Effector memory CD4-positive, alpha-beta T cell (primary cell): ENCODE measurements at regions not wholly inside any gene's neighbourhood (a gene's known extent, or its start where the extent isn't known, plus 50 kb on each side); places are given as distances from the start of the nearest gene placed in this dataset.

Experiments used
- DNase-seq, 3 donors: peaks; one replicate each; pipeline ENCODE4 v3.0.0-alpha.2; 2020
- H3K27ac ChIP-seq: 2 replicates; pipeline ENCODE4 v1.7.0; 2013; ENCODE audit warnings: mild to moderate bottlenecking, low read length, moderate library complexity; ENCODE audit not compliant: insufficient read depth, poor library complexity, severe bottlenecking
- H3K27me3 ChIP-seq: replicated peaks from 2 replicates; pipeline ENCODE4 v1.7.0; 2013; ENCODE audit warnings: mild to moderate bottlenecking, low read length; ENCODE audit not compliant: insufficient read depth, control insufficient read depth, poor library complexity, severe bottlenecking
- H3K36me3 ChIP-seq: 2 replicates; pipeline ENCODE4 v1.7.0; 2013; ENCODE audit warnings: mild to moderate bottlenecking, low read length, moderate library complexity; ENCODE audit not compliant: control insufficient read depth, insufficient read depth
- H3K4me1 ChIP-seq: 2 replicates; pipeline ENCODE4 v1.7.0; 2013; ENCODE audit warnings: low read length, mild to moderate bottlenecking; ENCODE audit not compliant: control insufficient read depth, insufficient read depth, poor library complexity, severe bottlenecking
- H3K4me3 ChIP-seq: 2 replicates; pipeline ENCODE4 v1.7.0; 2013; ENCODE audit warnings: low read length, low read depth, mild to moderate bottlenecking; ENCODE audit not compliant: insufficient read depth, poor library complexity, severe bottlenecking
- H3K9me3 ChIP-seq: 2 replicates; pipeline ENCODE4 v1.7.0; 2013; ENCODE audit warnings: mild to moderate bottlenecking, low read length, moderate library complexity; ENCODE audit not compliant: control insufficient read depth

DNA sequence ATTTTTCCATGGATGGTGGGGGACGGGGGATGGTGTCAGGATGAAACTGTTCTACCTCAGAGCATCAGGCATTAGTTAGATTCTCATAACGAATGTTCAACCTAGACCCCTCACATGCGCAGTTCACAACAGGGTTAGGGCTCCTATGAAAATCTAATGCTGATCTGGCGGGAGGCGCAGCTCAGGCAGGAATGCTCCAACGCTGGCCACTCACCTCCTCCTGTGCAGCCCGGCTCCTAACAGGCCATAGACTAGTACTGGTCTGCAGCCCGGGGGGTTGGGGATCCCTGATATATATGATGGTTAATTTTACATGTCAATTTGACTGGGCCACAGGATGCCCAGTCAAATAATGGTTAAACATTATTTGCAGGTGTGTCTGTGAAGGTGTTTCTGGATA, 199.0 kb upstream of the NR4A3 start:
- Histone ChIP-seq H3K4me3 (no peak overlapping the region), H3K4me1 (no peaks in the 10 kb centered on the region)
- DNase-seq = no peak

DNA sequence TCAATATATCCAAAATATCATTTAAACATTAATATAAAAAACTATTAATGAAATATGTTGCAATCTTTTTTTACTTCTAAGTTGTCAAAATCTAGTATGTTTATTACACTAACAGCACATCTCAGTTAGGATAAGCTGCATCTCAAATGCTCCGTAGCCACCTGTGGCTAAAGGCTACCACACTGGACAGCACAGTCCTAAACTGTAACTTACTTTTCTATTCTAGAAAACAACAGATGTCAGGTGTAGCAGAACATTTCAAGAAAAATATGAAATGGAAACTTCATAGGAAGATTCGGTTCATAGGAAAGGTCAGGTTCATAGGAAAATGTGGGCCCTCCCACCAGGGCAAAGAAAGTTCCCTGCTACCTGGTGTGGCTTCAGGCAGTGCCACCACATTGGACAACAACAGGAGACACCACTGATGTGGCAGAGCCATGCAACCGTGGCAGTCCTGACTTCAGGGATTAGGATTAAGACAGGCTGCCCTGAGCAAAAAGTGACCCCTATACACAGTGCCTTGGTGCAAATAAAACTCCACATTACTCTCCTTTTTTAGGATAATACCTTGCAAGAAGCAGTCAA, 197.8 kb upstream of the NR4A3 start:
- Histone ChIP-seq H3K27me3 (no peaks in the 10 kb centered on the region), H3K4me3 (no peak overlapping the region), H3K36me3 (no peaks in the 10 kb centered on the region), H3K27ac (no peak overlapping the region), H3K9me3 (no peaks in the 10 kb centered on the region), H3K4me1 (no peaks in the 10 kb centered on the region)
- DNase-seq = no peak

More for the DNA sequence above, 199.0 kb upstream of the NR4A3 start:
- H3K27me3 ChIP-seq = no peaks in the 10 kb centered on the region
- H3K27ac ChIP-seq = no peak overlapping the region
- H3K9me3 ChIP-seq = no peaks in the 10 kb centered on the region
- H3K36me3 ChIP-seq = no peaks in the 10 kb centered on the region

DNA sequence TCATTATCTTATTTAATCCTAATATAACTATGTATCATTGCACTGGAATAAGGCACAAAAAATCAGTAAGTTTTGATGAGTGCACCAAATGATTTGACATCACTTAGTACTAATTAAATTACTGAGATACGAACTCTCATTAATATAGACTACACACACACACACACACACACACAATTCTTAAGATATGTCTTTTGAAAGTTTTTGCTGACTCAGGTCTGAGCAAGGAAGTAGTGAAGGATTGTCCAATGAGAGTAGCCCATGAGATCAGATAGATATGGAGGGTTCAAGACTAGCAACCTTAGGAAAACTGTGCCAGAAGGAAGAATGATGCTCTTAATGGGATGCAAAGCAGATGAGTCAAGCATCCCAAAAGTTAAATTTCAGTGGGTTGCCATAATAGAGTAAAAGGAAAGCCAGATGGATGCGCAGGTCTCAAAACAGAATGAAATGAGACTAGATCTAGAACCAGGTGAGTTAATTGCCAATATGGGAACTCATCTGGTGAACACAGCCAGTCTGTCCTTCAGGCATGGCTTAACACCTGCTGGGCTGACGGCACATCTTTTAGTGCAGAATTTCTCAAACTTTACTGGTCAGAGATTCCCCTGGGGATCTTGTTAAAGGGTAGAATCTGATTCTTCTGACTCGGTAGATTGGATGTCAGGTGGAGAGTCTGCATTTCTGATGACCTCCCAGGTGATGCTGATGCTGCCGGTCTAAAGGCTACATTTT, 197.0 kb upstream of the NR4A3 start:
- Histone ChIP-seq H3K9me3 (no peaks in the 10 kb centered on the region), H3K4me3 (no peak overlapping the region), H3K36me3 (no peaks in the 10 kb centered on the region), H3K4me1 (no peaks in the 10 kb centered on the region), H3K27ac (no peak overlapping the region), H3K27me3 (no peaks in the 10 kb centered on the region)
- no peak for DNase-seq

DNA sequence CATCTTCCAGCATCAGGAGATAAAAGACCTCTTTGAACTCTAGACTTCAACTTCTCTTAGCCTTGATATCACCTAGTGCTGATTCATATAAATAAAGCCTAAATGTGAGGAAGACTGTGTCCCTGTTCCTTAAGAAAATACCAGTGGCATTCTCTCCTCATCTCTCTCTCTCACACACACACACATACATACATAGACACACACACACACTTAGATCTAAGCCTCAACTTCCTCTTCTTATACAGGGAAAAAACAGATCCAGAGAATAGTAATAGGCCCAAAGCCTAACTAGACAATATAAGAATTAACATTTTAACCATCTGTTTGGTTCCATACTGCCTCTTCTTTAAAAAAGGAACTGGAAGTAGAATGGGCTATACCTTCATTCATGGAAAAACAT, 195.3 kb upstream of the NR4A3 start:
- no peak overlapping the region for H3K27ac ChIP-seq
- H3K9me3 ChIP-seq = no peaks in the 10 kb centered on the region
- no peaks in the 10 kb centered on the region for H3K27me3 ChIP-seq
- H3K4me3 ChIP-seq = no peak overlapping the region
- no peaks in the 10 kb centered on the region for H3K36me3 ChIP-seq
- no peak for DNase-seq
- H3K4me1 ChIP-seq = no peaks in the 10 kb centered on the region

DNA sequence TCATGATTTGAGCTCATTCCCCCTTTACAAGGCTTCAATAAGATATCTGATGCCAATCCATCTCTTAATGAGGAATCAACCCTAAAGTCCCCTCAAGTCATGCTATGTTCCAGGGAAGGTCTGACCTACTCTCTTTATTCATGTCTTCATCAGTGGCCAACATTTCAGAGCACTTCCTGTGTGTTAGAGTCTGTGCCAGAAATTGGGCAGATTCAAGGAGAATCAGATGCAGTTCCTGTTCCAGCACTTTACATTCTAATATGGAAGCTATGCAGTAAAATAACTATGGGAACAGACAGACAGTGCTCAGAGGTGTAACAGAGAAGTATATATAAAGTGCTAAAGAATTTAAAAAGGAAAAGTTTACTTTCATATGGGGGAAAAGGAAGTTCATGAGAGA, 193.4 kb upstream of the NR4A3 start:
- H3K4me1 ChIP-seq = no peaks in the 10 kb centered on the region
- no peaks in the 10 kb centered on the region for H3K27me3 ChIP-seq
- no peak for DNase-seq
- no peaks in the 10 kb centered on the region for H3K36me3 ChIP-seq
- H3K9me3 ChIP-seq = no peaks in the 10 kb centered on the region
- H3K4me3 ChIP-seq = no peak overlapping the region
- no peak overlapping the region for H3K27ac ChIP-seq

DNA sequence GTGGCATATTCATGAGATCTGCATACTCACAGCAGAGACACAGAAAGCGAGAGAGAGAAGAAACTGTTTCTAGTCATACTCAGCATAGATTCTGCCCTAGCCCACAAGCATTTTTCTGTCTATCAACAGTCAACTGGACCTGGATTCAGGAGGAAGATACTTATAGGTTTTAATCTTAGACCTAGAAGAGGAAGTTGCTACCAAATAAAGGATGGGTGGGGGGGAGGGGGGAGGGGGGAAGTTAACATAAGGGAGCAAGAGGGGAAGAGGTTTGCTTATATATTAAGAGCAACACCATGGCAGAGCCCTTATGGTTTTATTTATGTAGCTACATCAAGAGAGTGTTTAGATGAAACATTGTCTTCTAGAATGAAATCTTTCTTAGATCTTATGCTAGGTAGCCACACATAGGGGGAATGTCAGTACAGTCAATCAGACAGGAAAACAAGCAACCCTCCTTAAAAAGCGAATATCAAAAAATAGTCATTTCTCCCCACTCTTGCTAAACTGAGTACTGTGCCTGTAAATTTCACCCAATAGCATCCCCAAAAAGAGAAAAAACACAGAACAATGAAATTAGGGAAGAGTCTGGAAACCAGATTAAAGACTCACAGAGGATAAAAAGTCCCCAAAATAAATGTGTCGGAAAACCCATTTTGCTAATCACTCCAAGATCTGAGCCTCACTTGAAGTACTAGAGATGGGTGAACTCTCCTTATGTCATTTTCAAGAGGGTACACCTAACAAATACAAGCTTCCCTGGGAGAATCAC, 192.7 kb upstream of the NR4A3 start:
- H3K27ac ChIP-seq = no peak overlapping the region
- no peaks in the 10 kb centered on the region for H3K4me1 ChIP-seq
- no peaks in the 10 kb centered on the region for H3K36me3 ChIP-seq
- H3K9me3 ChIP-seq = no peaks in the 10 kb centered on the region
- no peak for DNase-seq
- H3K4me3 ChIP-seq = no peak overlapping the region
- H3K27me3 ChIP-seq = no peaks in the 10 kb centered on the region

DNA sequence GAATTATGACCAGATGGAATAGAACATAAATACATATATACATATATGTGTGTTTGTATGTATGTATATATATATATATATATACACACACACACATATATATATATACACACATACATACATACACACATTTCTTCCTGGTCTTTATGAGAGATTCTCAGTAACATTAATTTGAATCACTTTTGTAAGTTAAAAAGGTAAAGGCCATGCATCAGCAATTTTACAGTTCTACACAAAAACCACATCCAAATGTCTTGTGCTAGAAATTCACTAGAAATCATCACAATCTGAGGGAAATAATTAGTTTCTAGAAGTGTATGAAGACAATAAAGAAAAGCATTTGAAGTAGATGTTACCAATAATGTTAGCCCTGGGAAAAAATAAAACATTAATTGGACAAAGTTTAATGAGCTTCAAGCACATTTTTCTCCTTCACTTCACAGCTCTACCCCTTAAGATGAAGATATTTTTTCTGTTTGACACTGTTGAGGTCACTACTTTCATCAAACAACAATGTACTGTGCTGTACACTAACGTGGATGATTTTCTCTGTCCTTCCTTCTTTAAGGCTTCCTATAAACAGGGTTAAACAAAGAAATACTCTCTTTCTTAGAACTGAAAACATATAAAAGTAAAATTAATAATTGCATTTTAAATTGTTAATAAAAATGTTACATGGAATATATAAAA, 189.2 kb upstream of the NR4A3 start:
- DNase-seq = no peak
- Histone ChIP-seq H3K27ac (no peak overlapping the region), H3K27me3 (no peaks in the 10 kb centered on the region)

DNA sequence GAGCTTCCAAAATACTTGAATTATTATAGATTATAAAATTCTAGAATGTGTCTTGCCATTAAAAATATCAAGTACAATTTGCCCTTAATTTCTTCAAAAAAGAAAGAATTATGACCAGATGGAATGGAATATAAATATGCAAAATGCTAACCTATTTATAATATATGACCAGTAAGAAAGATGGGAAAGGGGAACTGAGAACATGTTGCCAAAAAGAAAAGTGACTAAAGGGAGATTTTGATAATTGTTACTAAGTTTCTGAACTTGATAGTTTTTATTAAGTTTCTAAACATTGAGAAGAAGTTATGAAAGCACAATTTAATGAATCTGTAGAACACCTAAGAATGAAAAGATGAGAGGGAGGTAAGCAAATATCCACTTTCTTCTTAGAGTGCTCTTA, 188.4 kb upstream of the NR4A3 start:
- H3K4me3 ChIP-seq = no peak overlapping the region
- H3K4me1 ChIP-seq = no peaks in the 10 kb centered on the region
- no peaks in the 10 kb centered on the region for H3K36me3 ChIP-seq
- no peaks in the 10 kb centered on the region for H3K9me3 ChIP-seq
- H3K27me3 ChIP-seq = no peaks in the 10 kb centered on the region
- no peak overlapping the region for H3K27ac ChIP-seq
- no peak for DNase-seq

More for the DNA sequence above, 189.2 kb upstream of the NR4A3 start:
- no peak overlapping the region for H3K4me3 ChIP-seq
- H3K9me3 ChIP-seq = no peaks in the 10 kb centered on the region
- H3K36me3 ChIP-seq = no peaks in the 10 kb centered on the region
- H3K4me1 ChIP-seq = no peaks in the 10 kb centered on the region

DNA sequence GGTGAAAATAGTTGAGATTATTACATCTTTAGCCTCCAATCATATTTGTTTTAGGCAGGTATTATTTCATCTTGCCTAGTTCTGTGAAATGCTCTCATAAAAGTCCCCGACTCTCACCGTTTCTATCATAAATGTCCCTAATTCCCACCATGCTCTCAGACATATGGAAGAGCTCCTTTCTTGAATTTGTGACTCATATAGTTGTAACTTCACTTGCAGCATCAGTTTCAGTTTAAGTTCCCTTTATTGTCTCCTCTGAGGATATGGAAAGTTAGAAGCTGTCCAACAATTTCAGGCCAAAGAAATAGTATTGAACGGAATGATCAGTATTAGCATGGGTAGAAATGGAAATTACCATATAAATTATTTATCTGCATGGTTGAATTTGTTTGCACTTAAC, 187.5 kb upstream of the NR4A3 start:
- H3K36me3 ChIP-seq = no peaks in the 10 kb centered on the region
- H3K4me3 ChIP-seq = no peak overlapping the region
- H3K4me1 ChIP-seq = no peaks in the 10 kb centered on the region
- no peaks in the 10 kb centered on the region for H3K27me3 ChIP-seq
- DNase-seq = no peak
- no peaks in the 10 kb centered on the region for H3K9me3 ChIP-seq
- no peak overlapping the region for H3K27ac ChIP-seq

DNA sequence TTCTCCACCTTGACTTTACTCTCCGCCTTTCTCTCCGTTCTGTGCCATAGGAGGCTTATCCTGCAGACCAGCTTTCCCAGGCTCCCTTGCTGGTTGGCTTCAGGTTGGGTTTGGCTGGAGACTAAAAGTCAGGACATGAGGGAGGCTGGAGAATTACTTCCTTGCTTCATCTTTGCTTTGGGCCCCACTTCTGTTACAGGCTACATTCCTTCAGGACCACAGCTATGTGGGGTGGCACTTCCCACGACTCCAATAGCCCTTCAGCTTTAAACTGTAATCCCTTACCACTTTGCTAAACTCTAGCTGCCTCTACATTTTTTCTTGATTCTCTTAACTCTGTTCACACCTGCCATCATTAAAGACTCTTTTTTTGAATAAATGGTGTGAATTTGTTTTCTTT, 186.7 kb upstream of the NR4A3 start:
- Histone ChIP-seq H3K9me3 (no peaks in the 10 kb centered on the region), H3K27me3 (no peaks in the 10 kb centered on the region)
- no peak for DNase-seq

More for the DNA sequence above, 186.7 kb upstream of the NR4A3 start:
- Histone ChIP-seq H3K36me3 (no peaks in the 10 kb centered on the region), H3K27ac (no peak overlapping the region), H3K4me1 (no peaks in the 10 kb centered on the region), H3K4me3 (no peak overlapping the region)
